ENCODE measurements at regions not wholly inside any gene's neighbourhood (a gene's known extent, or its start where the extent isn't known, plus 50 kb on each side); places are given as distances from the start of the nearest gene placed in this dataset.

DNA sequence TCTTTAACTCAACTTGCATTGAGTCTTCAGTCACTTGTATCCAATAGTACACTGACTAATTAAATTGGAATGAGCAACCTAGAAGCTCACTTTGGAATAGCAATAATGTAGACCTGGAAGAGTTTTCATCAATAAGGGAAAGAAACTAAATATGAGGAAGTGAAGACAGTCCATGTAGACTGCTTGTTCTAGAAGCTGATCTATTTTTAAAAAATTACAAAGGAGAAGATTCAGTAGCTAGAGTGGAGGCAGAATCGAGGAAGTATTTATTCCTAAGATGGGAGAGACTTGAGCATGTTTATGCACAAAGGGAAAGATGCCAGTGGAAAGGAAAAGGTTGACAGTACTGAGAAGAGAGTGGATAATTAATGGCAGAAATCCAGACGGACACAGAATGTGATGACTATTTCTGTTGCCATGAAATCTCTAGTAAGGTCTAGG, 156.3 kb upstream of the PDE3A start:
- Histone ChIP-seq H2BK15ac (ENCODE audit: low read depth, low read length) (no peak overlapping the region), H4K20me1 (ENCODE audit: insufficient read depth, low read length) (no peaks in the 10 kb centered on the region), H3K18ac (ENCODE audit: low read depth, low read length) (no peak overlapping the region; the same call in 1 of the 2 replicates), H3K9me1 (ENCODE audit: insufficient read depth, low read length) (0 out of 2 replicates have a peak, but pooled peaks cover 4% of the 10 kb centered on the region), H4K8ac (ENCODE audit: low read depth in 2 of 2, low read length in 2 of 2) (peak overlapping the region in 1 of 2 experiments; percentile 25; a peak in 1 of 4 replicates), H3K36me3 (ENCODE audit: control insufficient read depth, insufficient read depth, low read length) (no peaks in the 10 kb centered on the region), H4K91ac (ENCODE audit: insufficient read depth, low read depth, low read length) (no peak overlapping the region), H3K9ac (ENCODE audit: low read depth, low read length) (no peak overlapping the region), H4K5ac (ENCODE audit: low read depth, low read length) (no peak overlapping the region), H2AFZ (replicated peaks; ENCODE audit: low read length, poor library complexity) (no peak overlapping the region), H3K27ac (ENCODE audit: insufficient read depth, low read length) (no peak overlapping the region), H2AK5ac (ENCODE audit: low read depth, low read length) (no peak overlapping the region), H3K14ac (replicated peaks; ENCODE audit: low read depth, low read length) (no peak overlapping the region), H2BK120ac (ENCODE audit: low read depth, low read length) (no peak overlapping the region), H3K4me2 (ENCODE audit: low read depth, low read length) (peak overlapping the region; percentile 66; the same call in 1 of the 2 replicates), H3K56ac (ENCODE audit: extremely low read depth, insufficient read depth, low read length) (no peak overlapping the region), H3K23ac (ENCODE audit: low read depth, low read length) (no peak overlapping the region), H2BK20ac (ENCODE audit: low read depth, low read length) (peak overlapping the region; percentile 29; the same call in 1 of the 2 replicates), H3K4ac (ENCODE audit: low read depth, low read length) (no peak overlapping the region), H3K27me3 (ENCODE audit: control insufficient read depth, insufficient read depth, low read length) (no peaks in the 10 kb centered on the region), H3K4me1 (ENCODE audit: control insufficient read depth, insufficient read depth, low read length) (peaks cover 1% of the 10 kb centered on the region), H3K4me3 (ENCODE audit: insufficient read depth, low read depth, low read length) (no peak overlapping the region), H3K9me3 (ENCODE audit: control insufficient read depth, insufficient read depth, low read length) (no peaks in the 10 kb centered on the region), H3K79me1 (ENCODE audit: low read depth in 1 of 2, low read length in 2 of 2) (no peaks in the 10 kb centered on the region), H2BK5ac (ENCODE audit: low read depth, low read length, poor library complexity, severe bottlenecking) (peak overlapping the region; percentile 74), H2AK9ac (replicated peaks; ENCODE audit: low read depth, low read length, poor library complexity) (no peak overlapping the region)
- TF ChIP-seq MXI1 (IDR thresholded peaks at IDR 0.05; ENCODE audit: borderline replicate concordance, low read depth, low read length) (no peak), CHD1 (IDR thresholded peaks at IDR 0.05; ENCODE audit: low read depth, low read length) (no peak), CEBPB (IDR thresholded peaks at IDR 0.05; ENCODE audit: low read depth, low read length) (no peak), MAZ (IDR thresholded peaks at IDR 0.05; ENCODE audit: borderline replicate concordance, low read depth, low read length) (no peak), RAD21 (IDR thresholded peaks at IDR 0.05; ENCODE audit: low read length) (no peak), RFX5 (IDR thresholded peaks at IDR 0.05; ENCODE audit: low read depth, low read length) (no peak), BHLHE40 (IDR thresholded peaks at IDR 0.05; ENCODE audit: low read depth, low read length) (no peak), NFE2L2 (IDR thresholded peaks at IDR 0.05; ENCODE audit: low read depth, low read length) (no peak), MAFK (IDR thresholded peaks at IDR 0.05; ENCODE audit: low read depth, low read length) (no peak), SMC3 (IDR thresholded peaks at IDR 0.05; ENCODE audit: low read depth, low read length) (no peak), RCOR1 (IDR thresholded peaks at IDR 0.05; ENCODE audit: insufficient replicate concordance, low read length) (no peak), FOS (IDR thresholded peaks at IDR 0.05; ENCODE audit: low read depth, low read length) (no peak), POLR2A (IDR thresholded peaks at IDR 0.05; ENCODE audit: low read depth, low read length) (no peak)
- TF ChIP-seq, protein P1, sequence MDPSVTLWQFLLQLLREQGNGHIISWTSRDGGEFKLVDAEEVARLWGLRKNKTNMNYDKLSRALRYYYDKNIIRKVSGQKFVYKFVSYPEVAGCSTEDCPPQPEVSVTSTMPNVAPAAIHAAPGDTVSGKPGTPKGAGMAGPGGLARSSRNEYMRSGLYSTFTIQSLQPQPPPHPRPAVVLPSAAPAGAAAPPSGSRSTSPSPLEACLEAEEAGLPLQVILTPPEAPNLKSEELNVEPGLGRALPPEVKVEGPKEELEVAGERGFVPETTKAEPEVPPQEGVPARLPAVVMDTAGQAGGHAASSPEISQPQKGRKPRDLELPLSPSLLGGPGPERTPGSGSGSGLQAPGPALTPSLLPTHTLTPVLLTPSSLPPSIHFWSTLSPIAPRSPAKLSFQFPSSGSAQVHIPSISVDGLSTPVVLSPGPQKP (IDR thresholded peaks at IDR 0.05; ENCODE audit: borderline replicate concordance, low read depth, low read length) = no peak
- TF ChIP-seq, protein P2, sequence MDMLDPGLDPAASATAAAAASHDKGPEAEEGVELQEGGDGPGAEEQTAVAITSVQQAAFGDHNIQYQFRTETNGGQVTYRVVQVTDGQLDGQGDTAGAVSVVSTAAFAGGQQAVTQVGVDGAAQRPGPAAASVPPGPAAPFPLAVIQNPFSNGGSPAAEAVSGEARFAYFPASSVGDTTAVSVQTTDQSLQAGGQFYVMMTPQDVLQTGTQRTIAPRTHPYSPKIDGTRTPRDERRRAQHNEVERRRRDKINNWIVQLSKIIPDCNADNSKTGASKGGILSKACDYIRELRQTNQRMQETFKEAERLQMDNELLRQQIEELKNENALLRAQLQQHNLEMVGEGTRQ (IDR thresholded peaks at IDR 0.05; ENCODE audit: low read depth, low read length) = no peak
- TF ChIP-seq, protein P3, sequence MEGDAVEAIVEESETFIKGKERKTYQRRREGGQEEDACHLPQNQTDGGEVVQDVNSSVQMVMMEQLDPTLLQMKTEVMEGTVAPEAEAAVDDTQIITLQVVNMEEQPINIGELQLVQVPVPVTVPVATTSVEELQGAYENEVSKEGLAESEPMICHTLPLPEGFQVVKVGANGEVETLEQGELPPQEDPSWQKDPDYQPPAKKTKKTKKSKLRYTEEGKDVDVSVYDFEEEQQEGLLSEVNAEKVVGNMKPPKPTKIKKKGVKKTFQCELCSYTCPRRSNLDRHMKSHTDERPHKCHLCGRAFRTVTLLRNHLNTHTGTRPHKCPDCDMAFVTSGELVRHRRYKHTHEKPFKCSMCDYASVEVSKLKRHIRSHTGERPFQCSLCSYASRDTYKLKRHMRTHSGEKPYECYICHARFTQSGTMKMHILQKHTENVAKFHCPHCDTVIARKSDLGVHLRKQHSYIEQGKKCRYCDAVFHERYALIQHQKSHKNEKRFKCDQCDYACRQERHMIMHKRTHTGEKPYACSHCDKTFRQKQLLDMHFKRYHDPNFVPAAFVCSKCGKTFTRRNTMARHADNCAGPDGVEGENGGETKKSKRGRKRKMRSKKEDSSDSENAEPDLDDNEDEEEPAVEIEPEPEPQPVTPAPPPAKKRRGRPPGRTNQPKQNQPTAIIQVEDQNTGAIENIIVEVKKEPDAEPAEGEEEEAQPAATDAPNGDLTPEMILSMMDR (conservative IDR thresholded peaks at IDR 0.05; ENCODE audit: low read depth, low read length) = no peak
- WGBS, 2 experiments (ENCODE audit: extremely low coverage in 2 of 2, insufficient read length in 1 of 2) = 0% methylated on average over 1 of the region's 2 CpGs; no CpG with 5 or more reads in 1 of the 2 experiments
- dilution Hi-C loops (cut with HindIII; ENCODE audit: low sequenced_read_pairs, unreplicated experiment) = no loop called here
- intact Hi-C loops (cut with micrococcal nuclease) = loop anchor here (2.0 to 5.0 kb wide), 3 partner anchors 17 to 475 kb away; no protein-coding TSS in a partner anchor
- DNase-seq (peak; percentile 8), ATAC-seq (ENCODE audit: low read depth) (peak; percentile 18; the same call in 1 of the 2 replicates)
- ChIA-PET CTCF (no interaction called here), POLR2A (ENCODE audit: unreplicated experiment) (no interaction called here)
- in situ Hi-C loops (cut with MboI; ENCODE audit: low sequenced_read_pairs) = loop anchor here (10.0 to 25.0 kb wide), 2 partner anchors 300 to 467 kb away; no protein-coding TSS in a partner anchor
- BruUV-seq (replicated peaks) = no TSS peak
